MG63 (cell line): ENCODE measurements at regions not wholly inside any gene's neighbourhood (a gene's known extent, or its start where the extent isn't known, plus 50 kb on each side); places are given as distances from the start of the nearest gene placed in this dataset.

Experiments used
- DNase-seq: peaks from one replicate; pipeline ENCODE4 v3.0.0-alpha.2; 2020
- H3K27me3 ChIP-seq: fragments of 250-450 bp; sonication (Bioruptor Pico); 2 replicates; pipeline ENCODE4 v1.5.1; 2020; ENCODE audit warnings: mild to moderate bottlenecking, moderate library complexity
- H3K36me3 ChIP-seq: fragments of 250-450 bp; sonication (Bioruptor Pico); 2 replicates; pipeline ENCODE4 v1.5.1; 2020; ENCODE audit warnings: mild to moderate bottlenecking, moderate library complexity
- H3K4me3 ChIP-seq: fragments of 250-450 bp; sonication (Bioruptor Pico); 2 replicates; pipeline ENCODE4 v1.5.1; 2020; ENCODE audit warnings: mild to moderate bottlenecking, moderate library complexity
- H3K9me3 ChIP-seq: fragments of 250-450 bp; sonication (Bioruptor Pico); 2 replicates; pipeline ENCODE4 v1.5.1; 2020; ENCODE audit warnings: mild to moderate bottlenecking, moderate library complexity

DNA sequence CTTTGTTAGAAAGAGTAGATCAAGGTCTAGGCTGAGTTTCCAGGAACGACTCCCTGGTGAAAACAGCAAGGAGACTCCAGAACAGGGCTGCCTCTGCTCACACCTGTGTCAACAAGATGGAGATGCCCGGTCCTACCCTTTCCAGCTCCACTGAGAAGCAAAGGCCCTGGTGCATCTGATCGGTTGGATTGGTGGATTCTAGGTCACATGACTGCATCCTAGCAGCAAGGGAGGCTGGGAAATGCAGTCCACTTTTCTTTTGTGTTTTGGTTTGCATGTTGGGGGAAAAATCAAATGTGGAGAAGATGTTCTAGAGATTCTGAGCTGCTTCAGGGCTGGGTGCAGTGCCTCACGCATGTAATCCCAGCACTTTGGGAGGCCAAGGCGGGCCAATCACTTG is 82.0 kb upstream of the TRIO start:
- no peak overlapping the region for H3K4me3 ChIP-seq
- H3K27me3 ChIP-seq, result no peaks in the 10 kb centered on the region
- DNase-seq, result no peak
- peaks cover 2% of the 10 kb centered on the region; the same call in 1 of the 2 replicates for H3K9me3 ChIP-seq
- H3K36me3 ChIP-seq, result no peaks in the 10 kb centered on the region

DNA sequence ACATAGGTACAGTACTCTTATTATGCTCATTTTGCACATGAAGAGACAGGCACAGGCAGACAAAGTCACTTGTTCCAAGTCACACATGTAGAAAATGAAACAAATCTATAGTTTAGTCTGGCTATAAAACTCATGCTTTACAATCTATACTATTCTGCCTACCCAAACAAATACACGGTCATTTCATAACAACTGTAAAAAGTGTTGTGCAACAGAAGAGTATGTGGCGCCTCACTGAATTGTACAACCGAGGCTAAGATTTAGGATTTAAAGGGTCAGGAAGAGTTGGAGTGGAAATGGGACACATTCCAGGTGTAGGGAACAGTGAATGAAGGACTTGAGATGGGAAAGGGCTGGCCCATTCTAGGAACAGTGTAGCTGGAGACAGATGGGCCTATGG is 82.9 kb upstream of the TRIO start:
- H3K4me3 ChIP-seq, result no peak overlapping the region
- no peaks in the 10 kb centered on the region for H3K27me3 ChIP-seq
- H3K9me3 ChIP-seq, result peaks cover 2% of the 10 kb centered on the region; the same call in 1 of the 2 replicates
- H3K36me3 ChIP-seq, result no peaks in the 10 kb centered on the region
- no peak for DNase-seq

DNA sequence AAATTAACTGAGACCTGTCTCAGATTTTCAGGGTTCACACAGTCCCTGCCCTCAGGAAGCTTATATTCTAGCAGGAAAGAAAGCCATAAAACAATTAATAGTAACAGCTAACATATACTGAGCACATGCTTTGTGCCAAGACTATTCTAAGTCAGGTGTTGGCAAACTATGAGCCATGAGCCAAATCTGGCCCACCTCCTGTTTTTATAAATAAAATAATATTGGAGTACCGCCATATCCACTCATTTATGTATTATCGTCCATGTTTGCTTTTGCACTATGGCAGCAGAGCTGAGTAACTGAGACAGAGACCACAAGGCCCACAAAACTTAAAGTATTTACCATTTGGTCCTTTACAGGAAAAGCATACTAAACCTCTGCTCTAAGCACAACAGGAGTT is 83.3 kb upstream of the TRIO start:
- H3K4me3 ChIP-seq, result no peak overlapping the region
- no peaks in the 10 kb centered on the region for H3K27me3 ChIP-seq
- DNase-seq, result no peak
- no peaks in the 10 kb centered on the region for H3K36me3 ChIP-seq
- peaks cover 2% of the 10 kb centered on the region; the same call in 1 of the 2 replicates for H3K9me3 ChIP-seq

DNA sequence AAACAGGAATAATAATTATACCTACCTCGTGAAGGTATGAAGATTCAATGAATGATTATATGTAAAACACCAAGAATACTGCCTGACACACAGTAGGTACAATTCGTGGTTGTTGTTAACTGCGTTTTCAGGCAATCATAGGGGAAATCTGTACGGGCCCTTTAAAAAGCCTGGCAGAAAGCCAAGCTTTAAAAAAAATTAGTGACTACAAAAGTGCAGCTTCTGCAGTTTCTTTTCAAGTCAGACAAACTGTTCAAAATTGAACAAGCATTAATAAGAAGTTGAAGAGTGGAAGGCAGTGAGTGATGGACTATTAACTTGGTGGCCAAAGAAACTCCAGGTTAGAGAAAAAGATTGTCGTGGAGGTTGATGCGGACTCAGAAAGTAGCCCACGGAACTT is 85.9 kb upstream of the TRIO start:
- no peaks in the 10 kb centered on the region for H3K36me3 ChIP-seq
- no peaks in the 10 kb centered on the region for H3K27me3 ChIP-seq
- no peak overlapping the region for H3K4me3 ChIP-seq
- no peak for DNase-seq
- peaks cover 2% of the 10 kb centered on the region; the same call in 1 of the 2 replicates for H3K9me3 ChIP-seq

DNA sequence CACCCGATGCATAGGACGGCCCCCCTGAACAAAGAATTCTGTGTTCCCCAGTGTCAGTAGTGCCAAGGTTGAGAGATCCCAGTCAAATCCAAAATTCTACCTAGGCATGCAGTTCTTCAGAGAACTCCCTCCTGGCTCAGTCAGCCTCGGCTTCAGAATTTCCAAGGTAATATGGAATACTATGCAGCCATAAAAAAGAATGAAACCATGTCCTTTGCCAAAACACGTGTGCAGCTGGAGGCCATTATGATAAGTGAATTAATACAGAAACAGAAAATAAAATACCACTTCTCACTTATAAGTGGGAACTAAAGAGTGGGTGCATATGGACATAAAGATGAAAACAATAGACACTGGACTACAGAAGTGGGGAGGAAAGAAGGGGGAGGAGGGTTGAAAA is 87.1 kb upstream of the TRIO start:
- Histone ChIP-seq H3K4me3 (no peak overlapping the region), H3K9me3 (peaks cover 2% of the 10 kb centered on the region; the same call in 1 of the 2 replicates), H3K36me3 (no peaks in the 10 kb centered on the region), H3K27me3 (no peaks in the 10 kb centered on the region)
- DNase-seq, result no peak

DNA sequence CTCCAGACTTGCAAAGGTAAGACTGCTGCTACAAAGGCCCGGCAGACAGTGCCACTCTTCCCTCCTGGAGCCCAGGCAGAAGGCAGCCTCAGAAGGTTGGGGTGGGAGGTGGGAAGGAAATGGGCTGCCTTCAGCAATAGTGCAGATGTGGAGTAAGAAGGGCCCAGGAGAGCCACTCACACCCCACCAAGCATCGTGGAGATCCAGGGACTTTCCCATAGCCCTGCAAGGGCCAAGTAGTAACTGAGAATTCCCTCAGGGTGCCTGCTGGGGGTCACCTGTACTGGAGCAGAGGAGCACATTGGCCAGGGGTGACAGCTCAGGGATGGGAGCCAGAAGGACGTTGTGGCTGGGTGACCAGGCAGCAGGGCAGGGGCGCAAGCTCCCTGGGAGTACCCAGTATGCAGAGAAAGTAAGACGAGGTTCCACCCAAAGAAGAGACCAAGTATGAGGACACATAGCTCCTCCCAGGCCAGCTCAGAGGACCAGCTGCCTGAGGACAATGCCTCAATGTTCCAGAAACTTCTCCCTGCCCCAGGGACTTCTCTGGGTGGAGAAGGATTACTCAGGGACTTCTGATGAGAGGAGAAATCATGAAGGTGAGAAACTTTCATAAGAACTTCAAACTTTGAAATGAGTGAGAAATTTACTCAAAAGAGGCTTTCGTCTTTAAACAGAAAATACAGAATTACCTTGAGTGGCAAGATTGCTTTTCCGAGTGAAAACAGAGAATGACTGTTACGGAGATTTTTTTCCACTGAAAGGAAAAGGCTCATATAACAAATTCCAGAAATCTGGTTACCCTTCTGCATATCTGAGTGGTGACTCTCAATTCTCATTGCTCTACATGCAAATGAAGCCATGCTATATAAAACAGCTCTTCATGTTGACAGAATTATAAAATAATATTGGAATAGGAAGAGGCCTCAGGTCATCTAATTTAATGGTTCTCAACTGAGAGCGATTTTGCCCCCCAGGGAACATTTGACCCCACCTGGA is 87.9 kb upstream of the TRIO start:
- Histone ChIP-seq H3K9me3 (peaks cover 2% of the 10 kb centered on the region; the same call in 1 of the 2 replicates), H3K36me3 (no peaks in the 10 kb centered on the region), H3K27me3 (no peaks in the 10 kb centered on the region), H3K4me3 (no peak overlapping the region)
- DNase-seq, result no peak

DNA sequence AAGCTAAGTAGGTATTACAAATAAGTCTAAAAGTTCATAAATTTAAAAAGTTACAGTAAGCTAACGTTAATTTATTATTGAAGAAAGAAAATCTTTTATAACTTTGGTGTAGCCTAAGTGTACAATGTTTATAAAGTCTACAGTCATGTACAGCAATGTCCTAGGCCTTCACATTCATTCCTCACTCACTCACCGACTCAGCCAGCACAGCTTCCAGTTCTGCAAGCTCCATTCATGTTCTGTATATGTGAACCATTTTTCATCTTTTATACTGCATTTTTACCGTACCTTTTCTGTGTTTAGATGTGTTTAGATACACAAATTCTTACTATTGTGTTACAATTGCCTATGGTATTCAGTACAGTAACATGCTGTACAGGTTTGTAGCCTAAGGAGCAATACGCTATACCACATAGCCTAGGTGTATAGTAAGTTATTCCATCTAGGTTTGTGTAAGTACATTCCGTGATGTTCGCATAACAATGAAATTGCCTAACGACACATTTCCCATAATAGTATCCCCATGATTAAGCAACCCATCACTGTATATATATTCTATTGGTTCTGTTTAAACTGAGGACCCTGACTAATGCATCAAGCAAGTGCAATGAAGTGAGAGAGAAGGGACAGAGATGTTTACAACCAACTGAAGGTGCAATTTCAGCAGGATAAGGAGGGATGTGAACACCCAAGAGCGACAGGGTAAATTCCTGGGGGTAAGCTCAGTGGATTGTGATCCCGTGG is 88.9 kb upstream of the TRIO start:
- H3K4me3 ChIP-seq, result no peak overlapping the region
- H3K36me3 ChIP-seq, result no peaks in the 10 kb centered on the region
- H3K27me3 ChIP-seq, result no peaks in the 10 kb centered on the region
- H3K9me3 ChIP-seq, result no peaks in the 10 kb centered on the region
- no peak for DNase-seq

DNA sequence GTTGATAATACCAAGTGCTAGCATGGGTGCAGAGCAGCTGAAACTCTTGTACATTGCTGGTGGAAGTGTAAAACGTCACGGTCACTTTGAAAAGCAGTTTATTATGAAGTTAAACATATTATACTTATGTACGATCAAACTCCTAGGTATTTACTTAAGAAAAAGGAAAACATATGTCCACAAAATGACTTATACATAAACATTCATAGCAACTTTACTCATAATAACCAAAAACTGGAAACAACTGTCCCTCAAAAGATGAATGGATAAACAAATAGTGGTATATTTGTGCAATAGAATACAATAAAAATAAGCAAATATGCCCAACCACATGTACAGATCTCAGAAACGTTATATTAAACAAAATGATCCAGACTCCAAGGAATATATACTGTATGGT is 92.3 kb upstream of the TRIO start:
- Histone ChIP-seq H3K36me3 (no peaks in the 10 kb centered on the region), H3K9me3 (peaks cover 4% of the 10 kb centered on the region; the same call in 1 of the 2 replicates), H3K27me3 (no peaks in the 10 kb centered on the region), H3K4me3 (no peak overlapping the region)
- no peak for DNase-seq

DNA sequence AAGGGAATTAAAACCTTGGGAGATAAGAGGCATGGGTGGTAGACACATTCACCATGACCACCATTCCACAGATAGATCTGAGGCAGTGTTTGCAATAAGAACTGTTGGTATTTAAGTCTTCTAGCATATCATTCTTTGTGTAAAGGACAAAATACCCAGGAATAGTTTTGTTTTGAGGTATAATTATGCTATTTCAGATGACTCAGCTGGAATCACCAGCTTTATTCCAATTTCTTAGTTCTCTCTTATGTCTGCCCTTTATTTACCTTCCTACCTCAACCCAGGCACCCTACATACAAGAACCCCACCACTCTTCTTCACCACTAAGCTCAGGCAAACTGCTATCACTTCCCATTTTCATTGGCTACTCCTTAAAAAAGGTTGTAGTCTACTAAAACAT is 94.7 kb upstream of the TRIO start:
- DNase-seq, result no peak
- Histone ChIP-seq H3K9me3 (peaks cover 4% of the 10 kb centered on the region; the same call in 1 of the 2 replicates), H3K4me3 (no peak overlapping the region), H3K27me3 (no peaks in the 10 kb centered on the region), H3K36me3 (no peaks in the 10 kb centered on the region)

DNA sequence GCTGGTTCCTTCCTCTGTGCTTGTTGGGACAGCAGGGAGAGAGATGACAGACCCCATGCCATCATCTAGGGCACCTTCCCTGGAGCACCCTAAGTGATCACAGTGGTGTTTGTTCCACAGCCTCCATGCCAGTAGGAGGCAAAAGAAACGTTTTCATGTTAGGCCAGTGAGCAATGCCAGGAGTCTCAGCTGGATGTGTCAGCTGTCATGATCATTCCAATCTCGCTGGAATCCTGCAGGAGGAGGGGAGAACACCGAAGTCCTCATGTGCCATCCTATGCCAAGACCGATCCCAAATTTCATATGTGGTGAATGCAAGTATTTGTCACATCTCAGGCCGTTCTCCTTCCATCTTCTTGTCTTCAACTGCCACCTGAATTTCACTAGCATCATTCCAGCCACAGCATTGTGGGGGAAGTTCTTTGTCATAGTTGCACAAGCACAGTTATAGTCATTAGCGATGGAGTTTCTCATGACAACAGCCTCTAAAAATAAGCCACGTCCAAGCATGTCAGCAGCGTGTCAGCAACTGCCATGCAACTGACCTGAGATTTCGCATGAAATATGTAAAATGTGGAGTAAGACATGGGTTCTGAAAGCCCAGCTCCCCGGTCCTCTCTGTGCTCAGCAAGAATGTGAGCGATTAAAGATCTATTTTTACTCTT is 97.2 kb upstream of the DNAH5 start:
- Histone ChIP-seq H3K36me3 (no peaks in the 10 kb centered on the region), H3K27me3 (no peaks in the 10 kb centered on the region), H3K4me3 (no peak overlapping the region), H3K9me3 (no peaks in the 10 kb centered on the region)
- no peak for DNase-seq

DNA sequence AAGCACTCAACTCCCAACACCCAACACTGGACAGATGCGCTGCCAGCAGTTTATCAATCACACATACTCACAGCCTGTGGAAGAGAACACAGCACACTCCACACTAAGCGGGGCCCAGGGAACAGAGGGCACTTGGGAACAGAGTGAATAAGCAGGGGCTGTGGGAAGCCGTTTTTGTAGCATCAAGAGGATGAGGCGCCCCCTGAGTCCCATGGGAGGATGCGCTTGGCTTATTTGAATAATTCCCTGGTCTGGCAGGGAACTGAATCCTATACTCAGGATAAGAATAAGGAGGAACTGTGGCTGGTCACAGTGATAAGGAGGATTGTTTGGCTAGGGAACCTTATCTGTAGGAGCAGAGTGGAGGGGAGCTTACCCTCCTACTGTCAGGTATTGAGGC is 96.1 kb upstream of the DNAH5 start:
- H3K9me3 ChIP-seq, result no peaks in the 10 kb centered on the region
- DNase-seq, result no peak
- no peak overlapping the region for H3K4me3 ChIP-seq
- H3K27me3 ChIP-seq, result no peaks in the 10 kb centered on the region
- no peaks in the 10 kb centered on the region for H3K36me3 ChIP-seq

DNA sequence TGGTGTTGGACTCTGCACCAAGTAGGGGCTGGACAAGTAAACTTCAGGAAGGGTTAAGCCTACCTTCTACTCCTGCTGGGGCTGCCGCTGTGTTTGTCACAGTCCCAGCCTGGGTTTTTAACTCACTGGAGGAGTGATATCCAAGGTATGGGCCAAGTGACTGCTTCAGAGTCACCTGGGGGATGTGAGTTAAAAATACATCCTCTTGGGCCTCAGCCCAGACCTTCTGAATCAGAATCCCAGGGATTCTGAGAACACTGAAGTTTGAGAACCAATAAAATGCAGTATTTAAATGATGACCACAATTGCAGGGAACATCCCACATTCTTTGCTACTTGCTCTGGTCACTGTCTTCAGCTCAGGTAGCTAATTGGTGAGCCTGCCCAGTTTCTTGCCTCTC is 95.1 kb upstream of the DNAH5 start:
- Histone ChIP-seq H3K9me3 (no peaks in the 10 kb centered on the region), H3K36me3 (no peaks in the 10 kb centered on the region), H3K27me3 (no peaks in the 10 kb centered on the region), H3K4me3 (no peak overlapping the region)
- DNase-seq, result peak; percentile 63

DNA sequence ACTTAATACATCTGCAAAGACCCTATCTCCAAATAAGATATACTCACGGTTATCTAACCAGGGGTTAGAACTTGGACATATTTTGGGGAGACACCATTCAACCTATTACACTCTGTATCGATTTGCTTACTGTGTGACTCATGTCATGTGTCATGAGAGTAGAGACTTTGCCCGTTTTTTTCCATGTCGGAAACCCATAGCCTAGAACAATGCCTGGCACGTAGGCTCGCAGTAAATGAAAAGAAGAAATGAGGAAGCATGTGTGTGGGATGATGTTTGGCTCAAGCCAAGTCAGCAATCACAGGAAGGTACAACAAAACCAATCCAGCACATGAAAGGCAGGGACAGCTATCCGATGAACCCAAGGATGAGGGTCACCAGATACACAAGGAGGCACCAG is 94.6 kb upstream of the DNAH5 start:
- no peaks in the 10 kb centered on the region for H3K36me3 ChIP-seq
- no peaks in the 10 kb centered on the region for H3K27me3 ChIP-seq
- no peak overlapping the region for H3K4me3 ChIP-seq
- peak; percentile 37 for DNase-seq
- H3K9me3 ChIP-seq, result no peaks in the 10 kb centered on the region

DNA sequence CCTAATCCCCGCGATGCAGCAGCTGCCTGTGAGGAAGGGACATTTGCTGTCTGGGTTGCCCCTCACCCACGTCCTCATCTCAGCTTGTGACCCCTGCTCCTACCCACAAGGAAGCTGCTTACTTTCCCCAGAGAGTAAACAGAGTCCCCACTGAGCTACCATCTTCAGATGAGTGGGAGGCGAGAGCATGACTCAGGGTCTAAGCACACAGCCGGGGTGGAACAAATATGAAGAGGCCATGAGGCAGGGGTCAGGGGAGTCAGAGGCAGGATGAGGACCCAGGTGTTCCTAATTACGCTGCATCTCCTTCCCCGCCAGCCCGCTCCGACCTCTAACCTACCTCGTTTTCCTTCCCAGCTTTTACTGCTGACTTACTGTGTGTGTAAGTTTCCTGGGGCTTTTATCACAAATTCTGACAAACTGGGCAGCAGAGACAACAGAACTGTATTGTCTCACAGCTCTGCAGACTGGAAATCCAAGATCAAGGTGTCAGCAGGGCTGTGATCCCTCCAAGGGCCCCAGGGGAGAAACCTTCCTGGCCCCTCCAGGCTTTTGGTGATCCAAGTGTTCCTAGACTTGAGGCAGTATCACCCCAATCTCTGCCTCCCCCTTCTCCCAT is 94.0 kb upstream of the DNAH5 start:
- Histone ChIP-seq H3K4me3 (no peak overlapping the region), H3K27me3 (no peaks in the 10 kb centered on the region), H3K36me3 (no peaks in the 10 kb centered on the region), H3K9me3 (no peaks in the 10 kb centered on the region)
- DNase-seq, result peak; percentile 96

DNA sequence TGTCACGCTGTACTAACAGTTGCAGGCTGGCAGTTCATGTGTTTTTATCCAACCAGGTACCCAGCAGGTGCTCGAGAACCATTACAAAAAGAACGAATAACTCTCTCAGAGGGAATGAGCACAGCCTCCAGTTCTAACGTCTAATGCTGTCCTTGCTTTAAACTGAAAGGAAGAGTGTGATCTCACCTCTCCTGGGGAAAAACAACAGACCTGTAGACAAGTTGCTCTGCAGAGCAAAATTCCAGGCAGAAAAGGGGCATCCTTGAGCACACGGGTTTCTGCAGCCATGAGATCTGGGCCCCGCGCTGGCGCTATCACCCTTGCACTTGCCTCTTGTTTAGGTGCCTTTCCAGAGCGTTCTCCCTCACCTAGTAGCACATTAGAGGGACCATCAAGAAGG is 92.5 kb upstream of the DNAH5 start:
- H3K27me3 ChIP-seq, result no peaks in the 10 kb centered on the region
- no peaks in the 10 kb centered on the region for H3K36me3 ChIP-seq
- H3K9me3 ChIP-seq, result no peaks in the 10 kb centered on the region
- H3K4me3 ChIP-seq, result no peak overlapping the region
- DNase-seq, result no peak

DNA sequence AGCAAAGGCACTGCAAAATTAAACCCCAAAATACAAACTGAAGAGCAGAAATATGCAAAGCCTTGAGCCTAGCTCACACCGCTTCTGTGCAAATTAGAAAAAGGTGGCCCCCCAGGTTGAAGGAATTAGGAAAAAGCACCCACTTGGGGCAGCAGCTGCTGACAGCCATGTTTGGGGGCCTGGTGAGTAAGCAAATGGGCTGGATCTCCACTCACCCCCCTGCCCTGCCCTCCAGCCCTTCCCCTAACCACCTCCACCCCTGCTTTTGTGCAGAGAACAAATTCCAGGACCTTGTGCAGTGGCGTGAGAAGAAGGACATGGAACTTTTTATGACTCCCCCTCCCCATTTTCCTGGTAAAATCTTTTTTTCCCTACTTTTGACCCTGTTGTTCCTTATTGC is 92.0 kb upstream of the DNAH5 start:
- Histone ChIP-seq H3K9me3 (no peaks in the 10 kb centered on the region), H3K36me3 (no peaks in the 10 kb centered on the region), H3K27me3 (no peaks in the 10 kb centered on the region), H3K4me3 (no peak overlapping the region)
- peak; percentile 73 for DNase-seq
